HG03521 (cell line): ENCODE measurements at regions not wholly inside any gene's neighbourhood (a gene's known extent, or its start where the extent isn't known, plus 50 kb on each side); places are given as distances from the start of the nearest gene placed in this dataset.
"Not testable (repeated sequence)": the region's sequence is repeated elsewhere in the genome, so short reads cannot be mapped to it uniquely, and the experiment has no call there.

Source experiments
- ATAC-seq: cut with Tn5 transposase; IDR thresholded peaks from one replicate; pipeline ENCODE4 v1.9.1; 2021; ENCODE audit warnings: mild to moderate bottlenecking, moderate library complexity; ENCODE audit not compliant: unreplicated experiment

- ATAC-seq: no peak
Measured at GRCh38 chr14:44453433-44454171, 53.5 kb downstream of the FSCB start.

- ATAC-seq: not testable (repeated sequence)
Measured at GRCh38 chr14:44450232-44450631, 56.9 kb downstream of the FSCB start.

- ATAC-seq: no peak
Measured at GRCh38 chr14:44449680-44450079, 57.4 kb downstream of the FSCB start.

GRCh38 chr14:44448951-44449358, 58.1 kb downstream of the FSCB start:
- no peak for ATAC-seq

- ATAC-seq: no peak
Measured at GRCh38 chr14:44446965-44447364, 60.1 kb downstream of the FSCB start.

GRCh38 chr14:44444454-44444853, 62.6 kb downstream of the FSCB start:
- ATAC-seq: no peak

- no peak for ATAC-seq
Measured at GRCh38 chr14:44438936-44439335, 68.1 kb downstream of the FSCB start.

- no peak for ATAC-seq
Measured at GRCh38 chr14:44438221-44438620, 68.9 kb downstream of the FSCB start.

- ATAC-seq: no peak
Measured at GRCh38 chr14:44436458-44436857, 70.6 kb downstream of the FSCB start.

- ATAC-seq: no peak
Measured at GRCh38 chr14:44428231-44428945, 78.7 kb downstream of the FSCB start.

GRCh38 chr14:44422699-44423098, 84.4 kb downstream of the FSCB start:
- ATAC-seq: no peak

GRCh38 chr14:44420226-44420625, 86.9 kb downstream of the FSCB start:
- no peak for ATAC-seq

- no peak for ATAC-seq
Measured at GRCh38 chr14:44418856-44419255, 88.2 kb downstream of the FSCB start.

GRCh38 chr14:44417809-44418208, 89.3 kb downstream of the FSCB start:
- ATAC-seq: no peak

- no peak for ATAC-seq
Measured at GRCh38 chr14:44414646-44415045, 92.4 kb downstream of the FSCB start.

- no peak for ATAC-seq
Measured at GRCh38 chr14:44412858-44413569, 94.1 kb downstream of the FSCB start.

- no peak for ATAC-seq
Measured at GRCh38 chr14:44405011-44405486, 102.0 kb downstream of the FSCB start.

- ATAC-seq: no peak
Measured at GRCh38 chr14:44404599-44404998, 102.5 kb downstream of the FSCB start.

GRCh38 chr14:44404036-44404435, 103.0 kb downstream of the FSCB start:
- no peak for ATAC-seq

GRCh38 chr14:44403193-44403592, 103.9 kb downstream of the FSCB start:
- no peak for ATAC-seq

- no peak for ATAC-seq
Measured at GRCh38 chr14:44396226-44396625, 110.9 kb downstream of the FSCB start.

GRCh38 chr14:44392984-44393383, 114.1 kb downstream of the FSCB start:
- no peak for ATAC-seq
